WTC11 (cell line): ENCODE measurements at regions not wholly inside any gene's neighbourhood (a gene's known extent, or its start where the extent isn't known, plus 50 kb on each side); places are given as distances from the start of the nearest gene placed in this dataset.
A peak's percentile ranks its signal among the peaks of the same experiment; 100 is the strongest.

Experiments used
- ATAC-seq: fragments of 200-7000 bp; cut with Tn5 transposase; 2 replicates; pipeline ENCODE4 v1.10.0; 2021; ENCODE audit warnings: mild to moderate bottlenecking, moderate library complexity
- CTCF ChIA-PET: fragments of 300-600 bp; sonication (Branson Sonifier 250); formaldehyde crosslinking; loops from one replicate; lab custom pipeline; 2021; ENCODE audit warnings: antibody characterized with exemption; lab: Charles Lee
- POLR2A ChIA-PET: fragments of 350-600 bp; sonication (Branson Sonifier 250); formaldehyde crosslinking; loops from one replicate; lab custom pipeline; 2021; ENCODE audit warnings: antibody characterized with exemption; lab: Charles Lee
- DNase-seq: peaks from one replicate; pipeline ENCODE4 v3.0.0; 2021; ENCODE audit warnings: low spot score
- H3K27ac Mint-ChIP-seq: 2 replicates; pipeline ENCODE4 v1.8.0; 2021; ENCODE audit warnings: mixed read lengths
- H3K27me3 Mint-ChIP-seq: 2 replicates; pipeline ENCODE4 v1.8.0; 2021; ENCODE audit warnings: low read depth, mild to moderate bottlenecking, moderate library complexity, mixed read lengths
- H3K36me3 Mint-ChIP-seq: 2 replicates; pipeline ENCODE4 v1.8.0; 2021; ENCODE audit warnings: mixed read lengths
- H3K4me1 Mint-ChIP-seq: 2 replicates; pipeline ENCODE4 v1.8.0; 2022; ENCODE audit warnings: mixed read lengths
- H3K4me3 Mint-ChIP-seq: 2 replicates; pipeline ENCODE4 v1.8.0; 2021; ENCODE audit warnings: mild to moderate bottlenecking, moderate library complexity, mixed read lengths
- H3K9me3 Mint-ChIP-seq: 2 replicates; pipeline ENCODE4 v1.8.0; 2021; ENCODE audit warnings: mixed read lengths
- CREM ChIP-seq: sonication (generic); formaldehyde crosslinking; IDR thresholded peaks from 2 replicates; pipeline ENCODE4 v1.8.1; 2022; ENCODE audit warnings: mild to moderate bottlenecking, missing genetic modification reagents, moderate library complexity
- E2F1 ChIP-seq: sonication (generic); formaldehyde crosslinking; IDR thresholded peaks from 2 replicates; pipeline ENCODE4 v1.8.0; 2022; ENCODE audit warnings: mild to moderate bottlenecking, missing genetic modification reagents
- FOXJ3 ChIP-seq: sonication (generic); formaldehyde crosslinking; IDR thresholded peaks from 2 replicates; pipeline ENCODE4 v1.9.0; 2021; ENCODE audit warnings: missing genetic modification reagents, mild to moderate bottlenecking, borderline replicate concordance
- FOXK1 ChIP-seq: sonication (generic); formaldehyde crosslinking; IDR thresholded peaks from 2 replicates; pipeline ENCODE4 v1.8.0; 2022; ENCODE audit warnings: mild to moderate bottlenecking, moderate library complexity, missing genetic modification reagents
- FOXP1 ChIP-seq: sonication (generic); formaldehyde crosslinking; IDR thresholded peaks from 2 replicates; pipeline ENCODE4 v1.8.0; 2022; ENCODE audit warnings: missing genetic modification reagents, mild to moderate bottlenecking, moderate library complexity, borderline replicate concordance
- FOXP4 ChIP-seq: sonication (generic); formaldehyde crosslinking; IDR thresholded peaks from 2 replicates; pipeline ENCODE4 v1.8.0; 2022; ENCODE audit warnings: mild to moderate bottlenecking, missing genetic modification reagents
- JAZF1 ChIP-seq: fragments of 250-450 bp; sonication (Bioruptor Pico); IDR thresholded peaks from 2 replicates; pipeline ENCODE4 v1.9.0; 2021; ENCODE audit warnings: moderate library complexity, mild to moderate bottlenecking, inconsistent platforms
- MYBL2 ChIP-seq: sonication (generic); formaldehyde crosslinking; IDR thresholded peaks from 2 replicates; pipeline ENCODE4 v1.8.1; 2023; ENCODE audit warnings: mild to moderate bottlenecking, moderate library complexity, missing genetic modification reagents
- NR3C1 ChIP-seq: sonication (generic); formaldehyde crosslinking; conservative IDR thresholded peaks from 2 replicates; pipeline ENCODE4 v1.8.1; 2023; ENCODE audit warnings: low read depth, mild to moderate bottlenecking, missing genetic modification reagents
- RELA ChIP-seq: sonication (generic); formaldehyde crosslinking; IDR thresholded peaks from 2 replicates; pipeline ENCODE4 v1.8.1; 2022; ENCODE audit warnings: missing genetic modification reagents, mild to moderate bottlenecking, borderline replicate concordance
- TCF7 ChIP-seq: sonication (generic); formaldehyde crosslinking; IDR thresholded peaks from 2 replicates; pipeline ENCODE4 v1.8.0; 2022; ENCODE audit warnings: mild to moderate bottlenecking, low read depth, missing genetic modification reagents, moderate library complexity
- TP53 ChIP-seq: sonication (generic); formaldehyde crosslinking; IDR thresholded peaks from 2 replicates; pipeline ENCODE4 v1.8.1; 2023; ENCODE audit warnings: mild to moderate bottlenecking, missing genetic modification reagents
- ZNF232 ChIP-seq: sonication (generic); formaldehyde crosslinking; IDR thresholded peaks from 2 replicates; pipeline ENCODE4 v1.8.0; 2022; ENCODE audit warnings: mild to moderate bottlenecking, missing genetic modification reagents
- ZNF396 ChIP-seq: fragments of 250-450 bp; sonication (Bioruptor Pico); IDR thresholded peaks from 2 replicates; pipeline ENCODE4 v1.8.0; 2021; ENCODE audit warnings: mild to moderate bottlenecking, moderate library complexity, borderline replicate concordance
- TF ChIP-seq, protein P1 (sequence below): sonication (generic); formaldehyde crosslinking; IDR thresholded peaks from 2 replicates; pipeline ENCODE4 v1.8.1; 2022; ENCODE audit warnings: missing genetic modification reagents, borderline replicate concordance
- TF ChIP-seq, protein P2 (sequence below): fragments of 250-450 bp; sonication (Bioruptor Pico); IDR thresholded peaks from 2 replicates; pipeline ENCODE4 v1.8.0; 2021; ENCODE audit warnings: mild to moderate bottlenecking
- TF ChIP-seq, protein P3 (sequence below): fragments of 200-600 bp; IDR thresholded peaks from 2 replicates; pipeline ENCODE4 v1.8.0; 2022; ENCODE audit warnings: antibody characterized with exemption
- TF ChIP-seq, protein P4 (sequence below): sonication (generic); formaldehyde crosslinking; IDR thresholded peaks from 2 replicates; pipeline ENCODE4 v1.8.0; 2022; ENCODE audit warnings: missing genetic modification reagents
- TF ChIP-seq, protein P5 (sequence below): sonication (generic); formaldehyde crosslinking; IDR thresholded peaks from 2 replicates; pipeline ENCODE4 v1.8.1; 2023; ENCODE audit warnings: mild to moderate bottlenecking, missing genetic modification reagents
- TF ChIP-seq, protein P6 (sequence below): sonication (generic); formaldehyde crosslinking; IDR thresholded peaks from 2 replicates; pipeline ENCODE4 v1.8.1; 2023; ENCODE audit warnings: mild to moderate bottlenecking, moderate library complexity, missing genetic modification reagents

DNA sequence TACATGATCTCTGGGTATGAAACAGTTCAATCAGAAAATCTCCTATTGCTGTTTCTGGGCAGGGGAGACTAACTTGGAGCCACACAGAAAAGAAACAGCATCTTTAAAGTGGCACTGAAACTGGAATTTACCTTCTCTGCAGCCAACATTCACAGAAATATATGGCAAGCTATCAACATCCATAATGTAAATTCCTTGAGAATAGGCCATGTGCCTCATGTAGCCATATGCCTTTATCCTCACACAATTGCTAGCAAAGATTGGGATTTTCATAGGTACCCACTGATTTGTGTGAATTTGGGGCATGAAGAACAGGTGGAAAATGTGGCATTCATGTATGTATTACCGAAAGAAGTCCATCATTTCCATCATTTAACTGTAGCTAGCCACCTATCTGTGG lies 386.3 kb upstream of the TMCO5A start (continued):
- TF ChIP-seq, protein P1, sequence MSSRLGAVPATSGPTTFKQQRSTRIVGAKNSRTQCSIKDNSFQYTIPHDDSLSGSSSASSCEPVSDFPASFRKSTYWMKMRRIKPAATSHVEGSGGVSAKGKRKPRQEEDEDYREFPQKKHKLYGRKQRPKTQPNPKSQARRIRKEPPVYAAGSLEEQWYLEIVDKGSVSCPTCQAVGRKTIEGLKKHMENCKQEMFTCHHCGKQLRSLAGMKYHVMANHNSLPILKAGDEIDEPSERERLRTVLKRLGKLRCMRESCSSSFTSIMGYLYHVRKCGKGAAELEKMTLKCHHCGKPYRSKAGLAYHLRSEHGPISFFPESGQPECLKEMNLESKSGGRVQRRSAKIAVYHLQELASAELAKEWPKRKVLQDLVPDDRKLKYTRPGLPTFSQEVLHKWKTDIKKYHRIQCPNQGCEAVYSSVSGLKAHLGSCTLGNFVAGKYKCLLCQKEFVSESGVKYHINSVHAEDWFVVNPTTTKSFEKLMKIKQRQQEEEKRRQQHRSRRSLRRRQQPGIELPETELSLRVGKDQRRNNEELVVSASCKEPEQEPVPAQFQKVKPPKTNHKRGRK (CRISPR knock-in tag), result no peak
- TF ChIP-seq, protein P2, sequence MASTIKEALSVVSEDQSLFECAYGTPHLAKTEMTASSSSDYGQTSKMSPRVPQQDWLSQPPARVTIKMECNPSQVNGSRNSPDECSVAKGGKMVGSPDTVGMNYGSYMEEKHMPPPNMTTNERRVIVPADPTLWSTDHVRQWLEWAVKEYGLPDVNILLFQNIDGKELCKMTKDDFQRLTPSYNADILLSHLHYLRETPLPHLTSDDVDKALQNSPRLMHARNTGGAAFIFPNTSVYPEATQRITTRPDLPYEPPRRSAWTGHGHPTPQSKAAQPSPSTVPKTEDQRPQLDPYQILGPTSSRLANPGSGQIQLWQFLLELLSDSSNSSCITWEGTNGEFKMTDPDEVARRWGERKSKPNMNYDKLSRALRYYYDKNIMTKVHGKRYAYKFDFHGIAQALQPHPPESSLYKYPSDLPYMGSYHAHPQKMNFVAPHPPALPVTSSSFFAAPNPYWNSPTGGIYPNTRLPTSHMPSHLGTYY (CRISPR knock-in tag), result no peak
- TF ChIP-seq CREM (CRISPR knock-in tag) (no peak), JAZF1 (CRISPR knock-in tag) (no peak), MYBL2 (no peak)

DNA sequence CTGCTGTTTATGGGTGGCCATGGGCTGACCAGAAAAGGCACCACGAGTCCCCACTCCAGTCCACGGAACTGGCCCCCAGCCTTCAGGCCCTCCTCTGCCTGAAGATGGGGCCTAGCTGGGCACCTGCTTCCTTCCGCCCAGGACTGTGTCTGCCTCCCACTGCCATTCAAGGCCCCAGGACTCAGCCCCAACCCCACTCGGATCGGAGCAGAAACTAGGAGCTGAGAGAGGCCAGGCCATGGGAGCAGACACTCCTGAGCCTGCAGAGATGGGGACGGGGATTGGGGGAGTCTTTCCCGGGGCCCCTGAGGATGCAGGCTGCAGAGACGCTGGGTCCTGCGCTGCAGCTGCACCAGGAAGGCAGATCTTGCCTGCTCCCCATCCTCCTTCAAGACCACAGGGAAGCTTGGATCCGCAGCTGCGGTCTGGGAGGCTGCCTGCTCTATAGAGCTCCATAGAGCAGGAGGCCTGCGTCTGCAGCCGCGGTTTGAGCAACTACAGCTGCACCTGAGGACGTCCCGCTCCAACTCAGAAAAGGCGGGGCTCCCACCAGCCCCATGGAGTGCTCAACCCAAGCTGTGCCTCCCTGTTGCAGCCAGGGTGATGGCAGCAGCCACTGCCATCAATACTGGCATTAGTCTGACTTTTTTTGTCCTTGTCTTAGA lies 383.9 kb upstream of the TMCO5A start:
- H3K27me3 Mint-ChIP-seq, result no peaks in the 10 kb centered on the region; the same call in 1 of the 2 replicates
- DNase-seq (peak; percentile 54), ATAC-seq (peak; percentile 96)
- H3K27ac Mint-ChIP-seq, result no peak overlapping the region
- POLR2A ChIA-PET, result no interaction called here
- H3K36me3 Mint-ChIP-seq, result no peaks in the 10 kb centered on the region
- no peaks in the 10 kb centered on the region for H3K4me1 Mint-ChIP-seq
- peaks cover 20% of the 10 kb centered on the region for H3K9me3 Mint-ChIP-seq
- CTCF ChIA-PET, result no interaction called here
- H3K4me3 Mint-ChIP-seq, result no peak overlapping the region
- TF ChIP-seq TP53 (CRISPR knock-in tag) (no peak), FOXP4 (CRISPR knock-in tag) (no peak), TCF7 (no peak), RELA (no peak), FOXK1 (no peak), FOXP1 (CRISPR knock-in tag) (no peak), ZNF232 (CRISPR knock-in tag) (no peak), NR3C1 (no peak), FOXJ3 (CRISPR knock-in tag) (no peak), E2F1 (no peak), ZNF396 (no peak)
- TF ChIP-seq, protein P3, sequence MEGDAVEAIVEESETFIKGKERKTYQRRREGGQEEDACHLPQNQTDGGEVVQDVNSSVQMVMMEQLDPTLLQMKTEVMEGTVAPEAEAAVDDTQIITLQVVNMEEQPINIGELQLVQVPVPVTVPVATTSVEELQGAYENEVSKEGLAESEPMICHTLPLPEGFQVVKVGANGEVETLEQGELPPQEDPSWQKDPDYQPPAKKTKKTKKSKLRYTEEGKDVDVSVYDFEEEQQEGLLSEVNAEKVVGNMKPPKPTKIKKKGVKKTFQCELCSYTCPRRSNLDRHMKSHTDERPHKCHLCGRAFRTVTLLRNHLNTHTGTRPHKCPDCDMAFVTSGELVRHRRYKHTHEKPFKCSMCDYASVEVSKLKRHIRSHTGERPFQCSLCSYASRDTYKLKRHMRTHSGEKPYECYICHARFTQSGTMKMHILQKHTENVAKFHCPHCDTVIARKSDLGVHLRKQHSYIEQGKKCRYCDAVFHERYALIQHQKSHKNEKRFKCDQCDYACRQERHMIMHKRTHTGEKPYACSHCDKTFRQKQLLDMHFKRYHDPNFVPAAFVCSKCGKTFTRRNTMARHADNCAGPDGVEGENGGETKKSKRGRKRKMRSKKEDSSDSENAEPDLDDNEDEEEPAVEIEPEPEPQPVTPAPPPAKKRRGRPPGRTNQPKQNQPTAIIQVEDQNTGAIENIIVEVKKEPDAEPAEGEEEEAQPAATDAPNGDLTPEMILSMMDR, result no peak
- TF ChIP-seq, protein P4, sequence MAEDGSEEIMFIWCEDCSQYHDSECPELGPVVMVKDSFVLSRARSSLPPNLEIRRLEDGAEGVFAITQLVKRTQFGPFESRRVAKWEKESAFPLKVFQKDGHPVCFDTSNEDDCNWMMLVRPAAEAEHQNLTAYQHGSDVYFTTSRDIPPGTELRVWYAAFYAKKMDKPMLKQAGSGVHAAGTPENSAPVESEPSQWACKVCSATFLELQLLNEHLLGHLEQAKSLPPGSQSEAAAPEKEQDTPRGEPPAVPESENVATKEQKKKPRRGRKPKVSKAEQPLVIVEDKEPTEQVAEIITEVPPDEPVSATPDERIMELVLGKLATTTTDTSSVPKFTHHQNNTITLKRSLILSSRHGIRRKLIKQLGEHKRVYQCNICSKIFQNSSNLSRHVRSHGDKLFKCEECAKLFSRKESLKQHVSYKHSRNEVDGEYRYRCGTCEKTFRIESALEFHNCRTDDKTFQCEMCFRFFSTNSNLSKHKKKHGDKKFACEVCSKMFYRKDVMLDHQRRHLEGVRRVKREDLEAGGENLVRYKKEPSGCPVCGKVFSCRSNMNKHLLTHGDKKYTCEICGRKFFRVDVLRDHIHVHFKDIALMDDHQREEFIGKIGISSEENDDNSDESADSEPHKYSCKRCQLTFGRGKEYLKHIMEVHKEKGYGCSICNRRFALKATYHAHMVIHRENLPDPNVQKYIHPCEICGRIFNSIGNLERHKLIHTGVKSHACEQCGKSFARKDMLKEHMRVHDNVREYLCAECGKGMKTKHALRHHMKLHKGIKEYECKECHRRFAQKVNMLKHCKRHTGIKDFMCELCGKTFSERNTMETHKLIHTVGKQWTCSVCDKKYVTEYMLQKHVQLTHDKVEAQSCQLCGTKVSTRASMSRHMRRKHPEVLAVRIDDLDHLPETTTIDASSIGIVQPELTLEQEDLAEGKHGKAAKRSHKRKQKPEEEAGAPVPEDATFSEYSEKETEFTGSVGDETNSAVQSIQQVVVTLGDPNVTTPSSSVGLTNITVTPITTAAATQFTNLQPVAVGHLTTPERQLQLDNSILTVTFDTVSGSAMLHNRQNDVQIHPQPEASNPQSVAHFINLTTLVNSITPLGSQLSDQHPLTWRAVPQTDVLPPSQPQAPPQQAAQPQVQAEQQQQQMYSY, result no peak
- TF ChIP-seq, protein P5, sequence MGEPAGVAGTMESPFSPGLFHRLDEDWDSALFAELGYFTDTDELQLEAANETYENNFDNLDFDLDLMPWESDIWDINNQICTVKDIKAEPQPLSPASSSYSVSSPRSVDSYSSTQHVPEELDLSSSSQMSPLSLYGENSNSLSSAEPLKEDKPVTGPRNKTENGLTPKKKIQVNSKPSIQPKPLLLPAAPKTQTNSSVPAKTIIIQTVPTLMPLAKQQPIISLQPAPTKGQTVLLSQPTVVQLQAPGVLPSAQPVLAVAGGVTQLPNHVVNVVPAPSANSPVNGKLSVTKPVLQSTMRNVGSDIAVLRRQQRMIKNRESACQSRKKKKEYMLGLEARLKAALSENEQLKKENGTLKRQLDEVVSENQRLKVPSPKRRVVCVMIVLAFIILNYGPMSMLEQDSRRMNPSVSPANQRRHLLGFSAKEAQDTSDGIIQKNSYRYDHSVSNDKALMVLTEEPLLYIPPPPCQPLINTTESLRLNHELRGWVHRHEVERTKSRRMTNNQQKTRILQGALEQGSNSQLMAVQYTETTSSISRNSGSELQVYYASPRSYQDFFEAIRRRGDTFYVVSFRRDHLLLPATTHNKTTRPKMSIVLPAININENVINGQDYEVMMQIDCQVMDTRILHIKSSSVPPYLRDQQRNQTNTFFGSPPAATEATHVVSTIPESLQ, result no peak
- TF ChIP-seq, protein P6, sequence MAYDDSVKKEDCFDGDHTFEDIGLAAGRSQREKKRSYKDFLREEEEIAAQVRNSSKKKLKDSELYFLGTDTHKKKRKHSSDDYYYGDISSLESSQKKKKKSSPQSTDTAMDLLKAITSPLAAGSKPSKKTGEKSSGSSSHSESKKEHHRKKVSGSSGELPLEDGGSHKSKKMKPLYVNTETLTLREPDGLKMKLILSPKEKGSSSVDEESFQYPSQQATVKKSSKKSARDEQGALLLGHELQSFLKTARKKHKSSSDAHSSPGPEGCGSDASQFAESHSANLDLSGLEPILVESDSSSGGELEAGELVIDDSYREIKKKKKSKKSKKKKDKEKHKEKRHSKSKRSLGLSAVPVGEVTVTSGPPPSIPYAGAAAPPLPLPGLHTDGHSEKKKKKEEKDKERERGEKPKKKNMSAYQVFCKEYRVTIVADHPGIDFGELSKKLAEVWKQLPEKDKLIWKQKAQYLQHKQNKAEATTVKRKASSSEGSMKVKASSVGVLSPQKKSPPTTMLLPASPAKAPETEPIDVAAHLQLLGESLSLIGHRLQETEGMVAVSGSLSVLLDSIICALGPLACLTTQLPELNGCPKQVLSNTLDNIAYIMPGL (CRISPR knock-in tag), result no peak
